C4-2B (cell line): ENCODE measurements at regions not wholly inside any gene's neighbourhood (a gene's known extent, or its start where the extent isn't known, plus 50 kb on each side); places are given as distances from the start of the nearest gene placed in this dataset.

Source experiments
- ZFX ChIP-seq: fragments of 450-650 bp; IDR thresholded peaks from 2 replicates; pipeline ENCODE4 v1.6.1; 2017
- TF ChIP-seq, protein P1 (sequence below): fragments of 450-650 bp; conservative IDR thresholded peaks from 2 replicates; pipeline ENCODE4 v1.5.1; 2017; ENCODE audit warnings: mild to moderate bottlenecking

DNA sequence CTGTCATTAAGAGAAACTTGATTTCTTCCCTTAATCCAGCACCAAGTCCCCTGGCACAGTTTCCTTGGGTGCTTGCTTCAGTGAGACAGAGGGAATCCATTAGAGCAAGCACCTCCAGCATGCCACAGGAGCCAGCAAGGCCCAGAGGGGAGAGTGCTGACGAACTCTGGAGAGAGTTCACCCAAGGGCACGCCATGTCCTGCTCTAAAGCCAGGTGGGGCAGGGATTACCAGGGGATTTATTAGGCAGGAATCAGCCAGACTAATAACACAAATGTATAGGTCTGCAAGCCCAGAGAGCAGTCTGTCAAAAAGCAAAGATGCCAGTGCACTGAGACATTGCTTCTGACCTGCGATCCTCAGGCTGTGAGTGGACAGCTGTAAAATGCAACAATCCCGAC, 155.4 kb upstream of the SYNDIG1 start:
- no peak for TF ChIP-seq ZFX
- TF ChIP-seq, protein P1, sequence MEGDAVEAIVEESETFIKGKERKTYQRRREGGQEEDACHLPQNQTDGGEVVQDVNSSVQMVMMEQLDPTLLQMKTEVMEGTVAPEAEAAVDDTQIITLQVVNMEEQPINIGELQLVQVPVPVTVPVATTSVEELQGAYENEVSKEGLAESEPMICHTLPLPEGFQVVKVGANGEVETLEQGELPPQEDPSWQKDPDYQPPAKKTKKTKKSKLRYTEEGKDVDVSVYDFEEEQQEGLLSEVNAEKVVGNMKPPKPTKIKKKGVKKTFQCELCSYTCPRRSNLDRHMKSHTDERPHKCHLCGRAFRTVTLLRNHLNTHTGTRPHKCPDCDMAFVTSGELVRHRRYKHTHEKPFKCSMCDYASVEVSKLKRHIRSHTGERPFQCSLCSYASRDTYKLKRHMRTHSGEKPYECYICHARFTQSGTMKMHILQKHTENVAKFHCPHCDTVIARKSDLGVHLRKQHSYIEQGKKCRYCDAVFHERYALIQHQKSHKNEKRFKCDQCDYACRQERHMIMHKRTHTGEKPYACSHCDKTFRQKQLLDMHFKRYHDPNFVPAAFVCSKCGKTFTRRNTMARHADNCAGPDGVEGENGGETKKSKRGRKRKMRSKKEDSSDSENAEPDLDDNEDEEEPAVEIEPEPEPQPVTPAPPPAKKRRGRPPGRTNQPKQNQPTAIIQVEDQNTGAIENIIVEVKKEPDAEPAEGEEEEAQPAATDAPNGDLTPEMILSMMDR, result no peak
